Natural killer cell treated with Interleukin-12 subunit alpha and Interleukin-12 subunit beta and Interleukin-15 and Interleukin-18, amount 100 ng/mL, for 72 hours (primary cell): ENCODE measurements at regions not wholly inside any gene's neighbourhood (a gene's known extent, or its start where the extent isn't known, plus 50 kb on each side); places are given as distances from the start of the nearest gene placed in this dataset.

Experiments used
- ATAC-seq, 2 donors: fragments of 150-1000 bp; cut with Tn5 transposase in 1 of 2; sonication (Bioruptor Pico), chemical (Tn5 transposase) in 1 of 2; 2 replicates each; pipeline ENCODE4 v1.10.0; 2021
- DNase-seq: peaks from one replicate; pipeline ENCODE4 v3.0.0; 2022; ENCODE audit warnings: low spot score
- H3K27ac Mint-ChIP-seq, 2 donors: 1 replicate in 1 of 2; 2 replicates in 1 of 2; pipeline ENCODE4 v1.8.0; 2022; ENCODE audit warnings: mixed read lengths in 2 of 2, mild to moderate bottlenecking in 1 of 2, moderate library complexity in 1 of 2
- H3K27me3 Mint-ChIP-seq, 2 donors: 1 replicate in 1 of 2; 2 replicates in 1 of 2; pipeline ENCODE4 v1.8.0; 2022; ENCODE audit warnings: mixed read lengths in 2 of 2
- H3K36me3 Mint-ChIP-seq: one replicate; pipeline ENCODE4 v1.8.0; 2022; ENCODE audit warnings: mixed read lengths
- H3K4me1 Mint-ChIP-seq, 2 donors: 1 replicate in 1 of 2; 2 replicates in 1 of 2; pipeline ENCODE4 v1.8.0; 2022; ENCODE audit warnings: low read depth in 2 of 2, mixed read lengths in 2 of 2, mild to moderate bottlenecking in 1 of 2
- H3K4me3 Mint-ChIP-seq: one replicate; pipeline ENCODE4 v1.8.0; 2022; ENCODE audit warnings: mixed read lengths
- H3K9me3 Mint-ChIP-seq: 2 replicates; pipeline ENCODE4 v1.8.0; 2022; ENCODE audit warnings: mixed read lengths

DNA sequence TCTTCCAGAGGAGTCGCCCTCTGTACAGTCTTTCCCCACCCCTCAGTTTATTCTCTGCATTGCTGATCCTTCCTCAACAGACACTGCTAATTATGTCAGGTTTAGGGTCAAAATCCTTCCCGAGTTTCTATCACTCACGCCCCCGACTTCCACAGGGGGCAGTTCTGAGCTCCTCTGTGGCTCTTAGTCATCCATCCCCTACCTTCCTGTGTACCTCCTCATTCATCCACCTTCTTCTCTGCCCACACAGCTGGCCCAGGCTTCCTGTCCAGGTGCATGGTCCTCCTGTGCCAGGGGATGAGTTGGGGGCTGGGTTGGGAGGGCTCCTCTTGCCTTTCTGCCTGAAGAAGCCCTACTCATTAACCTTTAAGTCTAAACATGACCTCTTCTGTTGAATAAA, 202.9 kb downstream of the ARL4C start:
- H3K4me1 Mint-ChIP-seq = peaks cover 66 to 83% of the 10 kb centered on the region in 2 donors
- ATAC-seq (no peak), DNase-seq (peak; percentile 45)
- H3K27ac Mint-ChIP-seq = peak overlapping the region; percentile 98 to 99
- peak overlapping the region; percentile 60 for H3K4me3 Mint-ChIP-seq
- H3K36me3 Mint-ChIP-seq = peaks cover 5% of the 10 kb centered on the region
- H3K9me3 Mint-ChIP-seq = no peaks in the 10 kb centered on the region
- H3K27me3 Mint-ChIP-seq = no peaks in the 10 kb centered on the region

DNA sequence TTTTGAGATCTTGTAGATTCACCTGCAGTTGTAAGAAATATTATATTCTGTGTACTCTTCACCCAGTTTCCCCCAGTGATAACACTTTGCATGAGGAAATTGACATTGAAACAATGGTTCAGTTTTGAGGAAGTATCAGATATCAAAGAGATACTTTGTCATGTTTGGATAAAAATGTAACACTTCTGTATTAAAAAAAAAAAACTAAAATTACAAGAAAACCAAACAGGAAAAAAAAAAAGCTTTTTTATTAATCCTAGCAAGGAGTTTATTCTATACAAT, 204.0 kb downstream of the ARL4C start:
- H3K36me3 Mint-ChIP-seq = no peaks in the 10 kb centered on the region
- no peaks in the 10 kb centered on the region for H3K27me3 Mint-ChIP-seq
- H3K4me1 Mint-ChIP-seq = peaks cover 71 to 87% of the 10 kb centered on the region in 2 donors
- no peaks in the 10 kb centered on the region for H3K9me3 Mint-ChIP-seq
- ATAC-seq (no peak), DNase-seq (no peak)
- H3K27ac Mint-ChIP-seq = peak overlapping the region; percentile 98 to 99
- peak overlapping the region; percentile 87 for H3K4me3 Mint-ChIP-seq

DNA sequence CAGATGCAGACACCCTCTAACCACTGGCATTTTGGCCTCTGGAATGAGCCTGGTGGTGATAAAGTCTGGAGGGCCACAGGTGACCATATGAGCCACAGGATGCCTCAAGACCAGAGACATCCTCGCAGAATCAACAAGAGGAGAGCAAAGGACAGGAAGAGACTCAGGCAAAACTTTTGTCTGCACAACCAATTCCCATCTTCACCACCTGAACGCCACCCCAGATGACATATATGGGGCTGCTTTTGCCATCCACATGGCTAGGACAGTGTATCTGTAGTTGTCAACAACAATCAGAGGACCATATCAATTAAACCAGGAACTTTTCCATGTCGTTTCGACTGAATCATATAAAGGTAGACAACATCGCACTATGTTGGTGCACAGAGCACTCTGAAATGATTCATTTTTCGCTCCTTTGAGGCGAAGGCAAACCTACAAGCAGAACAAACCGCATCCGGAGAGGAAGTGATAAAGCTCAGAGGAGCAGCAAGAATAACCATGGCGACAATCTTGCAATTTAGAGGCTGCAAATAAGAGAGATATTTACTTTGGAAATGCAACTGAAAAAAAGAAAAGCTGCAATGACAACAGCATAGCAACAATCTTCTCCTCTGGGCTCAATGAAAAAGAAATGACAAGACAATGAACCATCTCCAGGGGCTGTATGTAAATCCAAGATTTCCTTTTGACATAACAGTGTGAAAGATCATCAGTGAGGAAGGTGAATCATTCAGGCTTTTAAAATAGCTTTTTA, 204.5 kb downstream of the ARL4C start:
- Mint-ChIP-seq H3K4me3 (peak overlapping the region; percentile 87), H3K27ac (peak overlapping the region; percentile 98 to 99), H3K36me3 (no peaks in the 10 kb centered on the region), H3K4me1 (peaks cover 72 to 87% of the 10 kb centered on the region in 2 donors), H3K27me3 (no peaks in the 10 kb centered on the region), H3K9me3 (no peaks in the 10 kb centered on the region)
- ATAC-seq (peak; percentile 71 to 74), DNase-seq (peak; percentile 78)

DNA sequence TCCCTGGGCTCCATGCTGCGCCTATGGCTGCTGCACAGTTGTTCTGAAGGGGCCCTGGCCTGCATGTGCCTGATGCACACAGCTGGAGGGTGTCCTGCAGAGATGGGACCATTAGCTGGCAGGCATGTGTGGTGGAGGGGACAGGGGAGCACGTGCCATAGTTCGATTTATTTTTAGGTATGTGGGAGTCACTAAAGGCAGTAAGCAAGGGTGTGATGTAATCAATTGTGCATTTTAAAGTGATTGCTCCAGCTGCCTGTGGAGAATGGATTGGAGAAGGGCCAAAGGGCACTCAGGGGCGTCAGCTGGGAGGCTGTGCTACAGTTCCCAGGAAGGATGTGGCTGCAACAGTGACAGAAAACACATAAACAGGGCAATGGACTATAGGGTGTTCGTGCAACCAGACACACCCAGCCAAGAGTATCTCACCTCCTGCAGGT, 205.1 kb downstream of the ARL4C start:
- Mint-ChIP-seq H3K4me3 (peak overlapping the region; percentile 87), H3K9me3 (no peaks in the 10 kb centered on the region), H3K36me3 (no peaks in the 10 kb centered on the region), H3K27me3 (no peaks in the 10 kb centered on the region), H3K27ac (peak overlapping the region; percentile 98 to 99), H3K4me1 (peaks cover 72 to 86% of the 10 kb centered on the region in 2 donors)
- ATAC-seq (peak; percentile 22 to 25), DNase-seq (peak; percentile 63)

DNA sequence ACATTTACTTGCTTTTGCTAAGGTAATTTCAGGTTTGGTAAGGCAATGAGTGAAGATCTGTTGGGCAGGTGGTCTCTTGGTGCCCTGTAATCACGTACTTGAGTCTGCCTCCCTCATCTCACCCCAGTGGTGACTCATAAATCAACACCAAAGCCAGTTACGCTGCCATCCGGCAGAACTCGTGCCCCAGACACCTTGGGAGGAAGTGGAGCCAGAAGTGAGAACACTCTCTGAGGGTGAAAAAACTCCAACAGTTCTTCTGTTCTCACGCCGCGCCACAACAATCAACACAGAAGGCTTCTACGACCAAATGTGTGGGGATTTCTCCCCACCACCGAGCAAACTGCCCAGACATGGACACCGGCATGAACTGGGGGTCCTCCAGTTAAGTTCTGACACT, 206.2 kb downstream of the ARL4C start:
- Mint-ChIP-seq H3K9me3 (no peaks in the 10 kb centered on the region), H3K36me3 (no peaks in the 10 kb centered on the region), H3K4me1 (peaks cover 68 to 83% of the 10 kb centered on the region in 2 donors), H3K4me3 (peak overlapping the region; percentile 87), H3K27me3 (no peaks in the 10 kb centered on the region), H3K27ac (peak overlapping the region; percentile 98 to 99)
- peak; percentile 84 to 90 for ATAC-seq
- DNase-seq = peak; percentile 94

DNA sequence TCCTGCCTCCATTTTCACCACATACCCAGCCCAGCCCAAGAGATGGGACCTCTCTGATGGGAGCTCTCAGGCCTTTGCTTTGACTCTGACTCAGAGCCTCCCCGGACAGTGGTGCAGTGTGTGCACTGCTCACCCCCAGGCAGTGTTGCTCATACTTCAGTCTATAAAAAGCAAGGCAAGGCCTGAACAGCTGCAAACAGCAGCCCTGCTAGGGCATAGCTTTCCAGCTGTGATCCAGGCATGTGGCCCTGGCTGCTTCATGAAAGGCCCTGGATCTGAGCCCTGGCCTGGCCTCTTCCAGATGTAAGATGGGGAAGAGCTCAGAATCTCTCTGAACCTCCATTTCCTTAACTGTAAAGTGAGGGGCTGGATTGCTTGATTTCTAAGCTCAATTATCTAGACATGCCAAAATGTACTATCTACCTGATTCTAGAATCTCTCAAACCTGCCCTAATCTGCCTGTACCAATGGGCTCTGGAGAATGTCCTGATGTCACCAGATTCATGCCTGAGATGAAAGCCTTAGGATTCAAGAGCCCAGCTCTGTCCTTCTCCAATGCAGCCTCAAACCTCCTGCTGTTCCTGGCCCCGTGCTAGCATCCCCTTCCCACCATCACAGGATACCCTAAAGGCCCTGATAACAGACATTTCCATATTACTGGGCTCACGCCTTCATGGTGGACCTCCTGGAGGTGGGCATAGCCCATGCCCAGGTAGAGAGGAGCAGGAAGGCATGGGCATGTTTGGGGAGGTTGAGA, 206.9 kb downstream of the ARL4C start:
- H3K27ac Mint-ChIP-seq = peak overlapping the region; percentile 98 to 99
- no peaks in the 10 kb centered on the region for H3K9me3 Mint-ChIP-seq
- H3K4me3 Mint-ChIP-seq = peak overlapping the region; percentile 87
- no peaks in the 10 kb centered on the region for H3K27me3 Mint-ChIP-seq
- peaks cover 71 to 82% of the 10 kb centered on the region in 2 donors for H3K4me1 Mint-ChIP-seq
- ATAC-seq (peak; percentile 67 to 69), DNase-seq (peak; percentile 80)
- H3K36me3 Mint-ChIP-seq = no peaks in the 10 kb centered on the region

DNA sequence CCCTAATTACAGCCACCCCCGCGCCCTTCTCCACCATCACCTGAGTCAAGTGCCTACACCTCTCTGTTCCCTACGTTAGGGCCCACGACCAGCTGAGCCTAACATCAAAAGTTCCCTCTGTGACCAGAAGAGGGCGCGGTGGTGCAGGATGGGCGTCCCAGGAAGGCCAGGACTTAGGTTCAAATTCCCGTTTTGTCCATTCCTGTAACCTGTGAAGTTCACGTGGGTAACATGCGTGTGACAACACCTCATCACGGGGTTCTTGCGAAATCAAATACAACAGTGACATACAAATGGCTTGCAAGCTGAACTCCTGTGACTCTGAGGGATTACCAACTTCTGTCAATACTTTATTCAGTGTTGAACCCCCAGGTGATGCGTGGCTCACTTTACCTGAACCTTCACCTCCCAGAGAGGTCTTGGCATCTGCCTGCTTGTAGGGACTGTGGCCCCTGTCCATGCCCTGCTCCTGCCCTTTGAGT, 207.9 kb downstream of the ARL4C start:
- ATAC-seq = peak in 1 of 2 donors; percentile 28
- Mint-ChIP-seq H3K4me1 (peaks cover 72 to 76% of the 10 kb centered on the region in 2 donors), H3K27ac (peak overlapping the region; percentile 98 to 99), H3K27me3 (no peaks in the 10 kb centered on the region), H3K36me3 (peaks cover 6% of the 10 kb centered on the region), H3K9me3 (no peaks in the 10 kb centered on the region), H3K4me3 (peak overlapping the region; percentile 87)
- DNase-seq = peak; percentile 71

DNA sequence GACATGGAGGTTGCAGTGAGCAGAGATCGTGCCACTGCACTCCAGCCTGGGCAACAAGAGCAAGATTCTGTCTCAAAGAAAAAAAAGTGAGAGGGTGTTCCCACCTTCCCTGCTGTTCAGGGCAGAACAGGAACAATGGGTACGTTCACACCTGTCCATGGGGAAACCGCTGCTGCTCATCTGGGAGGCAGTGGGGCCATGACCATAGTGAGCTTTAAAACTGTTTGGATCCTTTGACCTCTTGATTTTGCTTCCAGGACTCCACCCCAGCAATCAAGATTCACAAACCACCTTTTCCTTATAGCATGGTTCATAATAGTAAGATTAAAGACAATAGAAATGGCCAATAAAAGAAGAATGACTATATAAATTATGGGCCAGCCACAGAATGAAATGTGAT, 209.2 kb downstream of the ARL4C start:
- peak overlapping the region; percentile 22 for H3K4me3 Mint-ChIP-seq
- peak; percentile 13 for DNase-seq
- no peaks in the 10 kb centered on the region for H3K27me3 Mint-ChIP-seq
- peak overlapping the region; percentile 98 to 99 for H3K27ac Mint-ChIP-seq
- H3K4me1 Mint-ChIP-seq = peaks cover 66 to 70% of the 10 kb centered on the region in 2 donors
- peaks cover 10% of the 10 kb centered on the region for H3K36me3 Mint-ChIP-seq
- H3K9me3 Mint-ChIP-seq = no peaks in the 10 kb centered on the region
- ATAC-seq = no peak

DNA sequence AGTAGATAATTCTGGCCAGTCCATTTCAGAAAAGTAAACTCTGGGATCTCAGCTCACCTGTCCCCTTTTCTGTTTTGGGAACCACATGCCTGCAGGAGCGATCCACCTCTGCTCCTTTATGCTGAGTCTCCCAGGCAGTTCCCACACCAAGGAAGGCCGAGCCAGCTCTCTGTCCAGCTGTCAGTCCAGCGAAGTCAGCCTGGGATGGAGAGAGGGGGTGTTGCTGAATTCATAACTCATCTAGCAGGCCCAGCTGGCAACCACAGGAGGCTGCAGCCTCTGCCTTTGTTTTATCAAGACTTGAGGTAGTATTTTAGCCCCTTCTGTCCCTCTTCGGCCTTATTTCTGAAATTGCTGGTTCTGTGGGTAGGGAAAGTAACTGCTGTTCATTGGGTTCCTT, 209.9 kb downstream of the ARL4C start:
- Mint-ChIP-seq H3K4me3 (peak overlapping the region; percentile 59), H3K9me3 (no peaks in the 10 kb centered on the region), H3K27me3 (no peaks in the 10 kb centered on the region), H3K27ac (peak overlapping the region; percentile 98 to 99), H3K4me1 (peaks cover 64 to 68% of the 10 kb centered on the region in 2 donors), H3K36me3 (peaks cover 14% of the 10 kb centered on the region)
- DNase-seq (no peak), ATAC-seq (no peak)

DNA sequence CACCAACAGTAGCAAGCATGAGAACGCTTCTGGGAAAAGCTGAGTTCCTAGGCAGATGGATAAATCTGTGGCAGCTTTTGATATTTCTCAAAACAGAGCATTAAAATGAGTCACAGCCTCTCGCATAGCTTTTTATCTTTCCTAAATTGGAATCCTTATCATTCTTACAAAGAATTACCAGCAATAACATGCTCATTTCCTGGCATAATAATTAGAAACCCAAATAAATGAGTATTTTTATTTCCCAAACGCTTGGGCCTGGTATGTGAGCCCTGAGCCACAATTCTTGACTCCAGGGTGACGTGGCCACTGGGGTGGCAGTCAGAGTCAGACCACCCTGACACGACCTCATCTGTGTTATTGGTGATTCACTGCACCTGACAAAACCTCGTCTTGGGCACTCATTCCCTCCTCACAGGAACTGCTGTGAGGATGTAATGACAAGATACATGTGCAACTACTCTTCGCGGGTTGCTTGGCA, 210.7 kb downstream of the ARL4C start:
- Mint-ChIP-seq H3K4me1 (peaks cover 58 to 62% of the 10 kb centered on the region in 2 donors), H3K36me3 (peaks cover 14% of the 10 kb centered on the region), H3K9me3 (no peaks in the 10 kb centered on the region), H3K27ac (peak overlapping the region; percentile 98 to 99), H3K27me3 (no peaks in the 10 kb centered on the region), H3K4me3 (peak overlapping the region; percentile 59)
- peak in 1 of 2 donors; percentile 60 for ATAC-seq
- no peak for DNase-seq

DNA sequence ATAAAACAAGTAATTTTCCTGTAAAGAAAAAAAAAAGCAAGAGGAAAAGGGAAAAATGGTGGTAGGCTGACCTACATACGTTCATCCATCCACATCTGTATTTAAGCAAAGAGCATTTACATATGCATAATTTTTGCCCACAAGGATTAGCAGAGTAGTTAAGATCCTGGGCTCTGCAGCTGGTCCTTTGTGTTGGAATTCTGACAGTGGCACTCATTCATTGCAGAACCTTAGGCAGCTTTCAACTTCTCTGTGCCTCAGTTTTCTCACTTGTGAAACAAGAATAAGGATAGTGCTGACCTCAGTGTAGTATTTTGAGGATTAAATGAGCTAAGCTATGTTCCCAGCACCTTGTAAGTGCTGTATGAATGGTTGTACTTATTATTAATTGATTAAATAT, 211.3 kb downstream of the ARL4C start:
- Mint-ChIP-seq H3K9me3 (no peaks in the 10 kb centered on the region), H3K27me3 (no peaks in the 10 kb centered on the region), H3K4me3 (peak overlapping the region; percentile 3), H3K27ac (peak overlapping the region in 1 of 2 donors; percentile 72), H3K36me3 (peaks cover 14% of the 10 kb centered on the region), H3K4me1 (peaks cover 59 to 62% of the 10 kb centered on the region in 2 donors)
- no peak for ATAC-seq
- DNase-seq = no peak

DNA sequence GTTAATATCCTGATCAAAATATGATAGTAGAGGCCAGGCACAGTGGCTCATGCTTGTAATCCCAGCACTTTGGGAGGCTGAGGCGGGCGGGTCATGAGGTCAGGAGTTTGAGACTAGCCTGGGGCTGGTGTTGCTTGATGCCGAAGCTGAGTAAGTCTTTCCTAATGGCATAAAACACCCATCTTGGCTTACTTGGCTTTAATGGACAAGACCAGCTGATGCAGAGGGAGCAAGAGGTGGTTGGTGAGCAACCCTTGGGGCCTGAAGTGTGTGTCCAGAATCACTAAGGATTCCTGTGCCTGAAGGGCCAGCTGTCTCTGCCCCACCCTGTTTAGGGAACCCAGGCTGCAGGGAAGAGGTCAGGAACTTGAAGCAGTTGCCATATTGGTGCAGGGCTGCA, 217.2 kb downstream of the ARL4C start:
- H3K4me3 Mint-ChIP-seq = peak overlapping the region; percentile 84

DNA sequence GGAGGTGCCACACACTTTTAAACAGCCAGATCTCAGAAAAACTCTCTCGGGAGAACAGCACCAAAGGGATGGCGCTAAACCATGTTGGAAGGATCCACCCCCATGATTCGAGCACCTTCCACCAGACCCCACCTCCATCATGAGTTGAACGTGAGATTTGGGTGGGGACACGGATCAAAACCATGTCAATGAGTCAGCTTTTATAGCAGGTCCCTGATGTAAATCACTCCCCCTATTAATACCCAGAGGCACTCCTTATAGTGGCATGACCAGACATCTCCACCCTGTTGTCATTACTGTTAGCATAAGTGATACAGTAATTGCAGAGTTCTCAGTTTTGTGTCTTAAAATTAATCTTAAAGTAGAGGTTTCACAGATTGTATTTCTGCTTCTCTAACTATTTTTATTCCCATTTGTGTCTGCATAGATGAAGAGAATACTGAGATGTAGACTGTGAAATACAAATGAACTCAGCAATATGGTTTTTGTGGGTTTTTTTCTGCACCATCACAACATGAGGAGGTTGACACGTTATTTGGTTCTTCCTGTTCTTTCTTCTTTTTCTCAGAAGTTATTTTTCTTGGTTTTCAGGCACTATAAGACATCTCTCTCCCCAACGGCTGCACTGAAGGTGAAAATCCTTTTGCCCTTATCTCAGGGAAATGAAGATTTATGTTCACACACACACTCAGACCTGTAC, 218.2 kb downstream of the ARL4C start:
- H3K36me3 Mint-ChIP-seq = peaks cover 20% of the 10 kb centered on the region
- H3K9me3 Mint-ChIP-seq = peaks cover 9% of the 10 kb centered on the region
- H3K4me3 Mint-ChIP-seq = peak overlapping the region; percentile 84
- ATAC-seq (peak; percentile 83 to 89), DNase-seq (no peak)
- peak overlapping the region; percentile 97 to 100 for H3K27ac Mint-ChIP-seq
- peaks cover 62 to 65% of the 10 kb centered on the region in 2 donors for H3K4me1 Mint-ChIP-seq
- H3K27me3 Mint-ChIP-seq = no peaks in the 10 kb centered on the region

More for the DNA sequence above, 217.2 kb downstream of the ARL4C start:
- no peak for DNase-seq
- Mint-ChIP-seq H3K4me1 (peaks cover 56% of the 10 kb centered on the region in 2 donors), H3K27ac (peak overlapping the region; percentile 97 to 100), H3K36me3 (peaks cover 19% of the 10 kb centered on the region), H3K9me3 (peaks cover 5% of the 10 kb centered on the region), H3K27me3 (no peaks in the 10 kb centered on the region)
- ATAC-seq = no peak
